ENCODE measurements at regions not wholly inside any gene's neighbourhood (a gene's known extent, or its start where the extent isn't known, plus 50 kb on each side); places are given as distances from the start of the nearest gene placed in this dataset.

GRCh38 chr5:136810261-136810801 lies 445.0 kb upstream of the TRPC7 start:
- TF ChIP-seq POLR2AphosphoS5 (IDR thresholded peaks at IDR 0.05; ENCODE audit: low read depth, low read length) (no peak), TAF1 (IDR thresholded peaks at IDR 0.05; ENCODE audit: low read depth, low read length) (no peak), POLR2A (IDR thresholded peaks at IDR 0.05; ENCODE audit: low read depth, low read length) (no peak)

Data from GM12891 (cell line).